Esophagus muscularis mucosa (tissue), 3 donors: ENCODE measurements at regions not wholly inside any gene's neighbourhood (a gene's known extent, or its start where the extent isn't known, plus 50 kb on each side); places are given as distances from the start of the nearest gene placed in this dataset.

Experiments
- POLR2AphosphoS5 ChIP-seq, 2 donors: sonication (generic); formaldehyde crosslinking; IDR thresholded peaks; one replicate each; pipeline ENCODE4 v1.6.1; 2017; ENCODE audit warnings: antibody characterized with exemption in 2 of 2
- TF ChIP-seq, protein P1 (sequence below), 3 experiments: fragments of 200-600 bp in 2 of 3; fragments of 450-650 bp in 1 of 3; sonication (generic) in 2 of 3; IDR thresholded peaks; one replicate each; pipeline ENCODE4 v1.5.1; 2017 to 2019; ENCODE audit warnings: antibody characterized with exemption in 3 of 3, mild to moderate bottlenecking in 2 of 3, moderate library complexity in 1 of 3

DNA sequence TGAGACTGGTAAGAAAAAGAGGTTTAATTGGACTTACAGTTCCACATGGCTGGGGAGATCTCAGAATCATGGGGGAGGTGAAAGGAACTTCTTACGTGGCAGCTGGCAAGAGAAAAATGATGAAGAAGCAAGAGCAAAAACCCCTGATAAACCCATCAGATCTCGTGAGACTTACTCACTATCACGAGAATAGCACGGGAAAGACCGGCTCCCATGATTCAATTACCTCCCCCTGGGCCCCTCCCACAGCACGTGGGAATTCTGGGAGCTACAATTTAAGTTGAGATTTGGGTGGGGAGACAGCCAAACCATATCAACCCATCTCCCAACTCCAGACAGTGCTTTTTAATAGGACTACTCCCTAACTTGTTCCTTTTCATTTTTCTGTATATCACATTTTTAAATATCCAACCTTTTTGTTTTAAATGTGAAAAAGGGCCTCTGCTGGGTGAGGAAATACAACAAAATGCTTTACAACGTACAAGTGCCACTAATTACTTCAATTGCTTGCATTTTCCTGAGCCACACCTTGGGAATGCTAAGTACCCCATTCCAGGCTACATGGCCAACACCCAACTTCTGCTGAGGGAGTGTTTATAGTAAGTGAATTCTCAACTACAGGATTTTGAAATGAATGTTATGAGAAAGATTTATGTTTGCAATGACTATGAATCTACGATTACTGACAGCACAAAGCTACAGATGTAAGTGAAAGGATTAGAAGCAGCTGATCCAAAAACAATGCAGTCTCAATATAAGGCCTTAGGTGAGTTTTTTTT is 294.1 kb upstream of the CD180 start:
- TF ChIP-seq, protein P1, sequence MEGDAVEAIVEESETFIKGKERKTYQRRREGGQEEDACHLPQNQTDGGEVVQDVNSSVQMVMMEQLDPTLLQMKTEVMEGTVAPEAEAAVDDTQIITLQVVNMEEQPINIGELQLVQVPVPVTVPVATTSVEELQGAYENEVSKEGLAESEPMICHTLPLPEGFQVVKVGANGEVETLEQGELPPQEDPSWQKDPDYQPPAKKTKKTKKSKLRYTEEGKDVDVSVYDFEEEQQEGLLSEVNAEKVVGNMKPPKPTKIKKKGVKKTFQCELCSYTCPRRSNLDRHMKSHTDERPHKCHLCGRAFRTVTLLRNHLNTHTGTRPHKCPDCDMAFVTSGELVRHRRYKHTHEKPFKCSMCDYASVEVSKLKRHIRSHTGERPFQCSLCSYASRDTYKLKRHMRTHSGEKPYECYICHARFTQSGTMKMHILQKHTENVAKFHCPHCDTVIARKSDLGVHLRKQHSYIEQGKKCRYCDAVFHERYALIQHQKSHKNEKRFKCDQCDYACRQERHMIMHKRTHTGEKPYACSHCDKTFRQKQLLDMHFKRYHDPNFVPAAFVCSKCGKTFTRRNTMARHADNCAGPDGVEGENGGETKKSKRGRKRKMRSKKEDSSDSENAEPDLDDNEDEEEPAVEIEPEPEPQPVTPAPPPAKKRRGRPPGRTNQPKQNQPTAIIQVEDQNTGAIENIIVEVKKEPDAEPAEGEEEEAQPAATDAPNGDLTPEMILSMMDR (IDR thresholded peaks at IDR 0.05) = no peak
- TF ChIP-seq POLR2AphosphoS5 (IDR thresholded peaks at IDR 0.05) = peak in 1 of 2 donors; percentile 35
